Ovary (tissue), 7 donors: ENCODE measurements at regions not wholly inside any gene's neighbourhood (a gene's known extent, or its start where the extent isn't known, plus 50 kb on each side); places are given as distances from the start of the nearest gene placed in this dataset.

ENCODE experiments used
- DNase-seq, 5 donors: peaks; one replicate each; pipeline ENCODE4 v3.0.0-alpha.2; 2019 to 2020
- H3K27ac ChIP-seq, 2 donors: fragments of 200-600 bp; one replicate each; pipeline versions ENCODE4 v1.5.1 to v1.8.0; 2019 to 2022
- H3K27me3 ChIP-seq: fragments of 200-600 bp; one replicate; pipeline ENCODE4 v1.8.0; 2022
- H3K36me3 ChIP-seq: fragments of 200-600 bp; sonication (generic); one replicate; pipeline ENCODE4 v1.5.1; 2019
- H3K4me1 ChIP-seq: one replicate; pipeline ENCODE4 v1.8.1; 2013; ENCODE audit warnings: mild to moderate bottlenecking, moderate library complexity; ENCODE audit not compliant: insufficient read depth
- H3K4me3 ChIP-seq: fragments of 200-600 bp; sonication (generic); one replicate; pipeline ENCODE4 v1.5.1; 2017
- H3K9me3 ChIP-seq, 2 donors: fragments of 200-600 bp in 1 of 2; sonication (generic) in 1 of 2; one replicate each; pipeline versions ENCODE4 v1.5.1 to v1.8.1; 2013 to 2019; ENCODE audit warnings: mild to moderate bottlenecking in 1 of 2, moderate library complexity in 1 of 2
- EP300 ChIP-seq: sonication (generic); formaldehyde crosslinking; IDR thresholded peaks from one replicate; pipeline ENCODE4 v1.6.1; 2017; ENCODE audit warnings: antibody characterized with exemption
- POLR2A ChIP-seq: fragments of 450-650 bp; IDR thresholded peaks from one replicate; pipeline ENCODE4 v1.6.1; 2017; ENCODE audit warnings: antibody characterized with exemption, mild to moderate bottlenecking, moderate library complexity
- WGBS, 3 donors: extraction: QIAGEN DNeasy Blood & Tissue Kit in 1 of 3; methylation state at CpG; one replicate each; pipeline versions ENCODE4 v1.1.5 to v1.1.7; 2013 to 2017; 5-methylcytosine and 5-hydroxymethylcytosine counted together
- intact Hi-C, 4 donors: fragments of 100-400 bp; cut with DNase I; formaldehyde crosslinking; loops; one replicate each; pipeline versions ENCODE4 v1.11.0 to v1.15.1; 2022 to 2023
- TF ChIP-seq, protein P1 (sequence below), 3 donors: fragments of 450-650 bp in 2 of 3; fragments of 200-600 bp in 1 of 3; IDR thresholded peaks; one replicate each; pipeline versions ENCODE4 v1.5.1 to v1.8.0; 2016 to 2022; ENCODE audit warnings: antibody characterized with exemption in 3 of 3, mild to moderate bottlenecking in 1 of 3
- donor health status: DM: no; HTN: no; CAD: no; lungs with moderate emphysema.
- donor health status: DM: no; HTN: no; CAD: no.
- donor health status: Bipolar disorder and iron deficiency.
- donor health status: DM: no; HTN: no; CAD: no.
- donor health status: DM: yes; HTN: yes; CAD: no.

- Histone ChIP-seq H3K36me3 (no peaks in the 10 kb centered on the region), H3K4me3 (no peak overlapping the region), H3K4me1 (no peaks in the 10 kb centered on the region), H3K27me3 (no peaks in the 10 kb centered on the region), H3K9me3 (no peaks in the 10 kb centered on the region), H3K27ac (no peak overlapping the region)
- 81 to 92% (median 89%) methylated on average over 1 of the region's 1 CpG for WGBS, 3 donors
- intact Hi-C loops: no loop called here
- no peak for DNase-seq
- TF ChIP-seq EP300: no peak
- no peak for TF ChIP-seq POLR2A
- TF ChIP-seq, protein P1, sequence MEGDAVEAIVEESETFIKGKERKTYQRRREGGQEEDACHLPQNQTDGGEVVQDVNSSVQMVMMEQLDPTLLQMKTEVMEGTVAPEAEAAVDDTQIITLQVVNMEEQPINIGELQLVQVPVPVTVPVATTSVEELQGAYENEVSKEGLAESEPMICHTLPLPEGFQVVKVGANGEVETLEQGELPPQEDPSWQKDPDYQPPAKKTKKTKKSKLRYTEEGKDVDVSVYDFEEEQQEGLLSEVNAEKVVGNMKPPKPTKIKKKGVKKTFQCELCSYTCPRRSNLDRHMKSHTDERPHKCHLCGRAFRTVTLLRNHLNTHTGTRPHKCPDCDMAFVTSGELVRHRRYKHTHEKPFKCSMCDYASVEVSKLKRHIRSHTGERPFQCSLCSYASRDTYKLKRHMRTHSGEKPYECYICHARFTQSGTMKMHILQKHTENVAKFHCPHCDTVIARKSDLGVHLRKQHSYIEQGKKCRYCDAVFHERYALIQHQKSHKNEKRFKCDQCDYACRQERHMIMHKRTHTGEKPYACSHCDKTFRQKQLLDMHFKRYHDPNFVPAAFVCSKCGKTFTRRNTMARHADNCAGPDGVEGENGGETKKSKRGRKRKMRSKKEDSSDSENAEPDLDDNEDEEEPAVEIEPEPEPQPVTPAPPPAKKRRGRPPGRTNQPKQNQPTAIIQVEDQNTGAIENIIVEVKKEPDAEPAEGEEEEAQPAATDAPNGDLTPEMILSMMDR (IDR thresholded peaks at IDR 0.05): no peak
Measured at GRCh38 chr20:11172881-11173280, 499.1 kb upstream of the JAG1 start.

- WGBS, 3 donors: 90 to 93% (median 90%) methylated on average over 4 of the region's 4 CpGs
- H3K36me3 ChIP-seq: no peaks in the 10 kb centered on the region
- H3K27me3 ChIP-seq: peaks cover 3% of the 10 kb centered on the region
- intact Hi-C loops: no loop called here
- no peaks in the 10 kb centered on the region for H3K9me3 ChIP-seq
- DNase-seq: no peak
- no peak overlapping the region for H3K27ac ChIP-seq
- no peaks in the 10 kb centered on the region for H3K4me1 ChIP-seq
- H3K4me3 ChIP-seq: no peak overlapping the region
- TF ChIP-seq POLR2A (no peak), EP300 (no peak)
- TF ChIP-seq, protein P1 (IDR thresholded peaks at IDR 0.05): no peak
Measured at GRCh38 chr20:11173916-11174315, 500.1 kb upstream of the JAG1 start.

GRCh38 chr20:11174861-11175260, 501.1 kb upstream of the JAG1 start:
- WGBS, 3 donors: 84 to 91% (median 87%) methylated on average over 5 of the region's 5 CpGs
- TF ChIP-seq POLR2A: no peak
- no peak for TF ChIP-seq EP300
- TF ChIP-seq, protein P1 (IDR thresholded peaks at IDR 0.05): no peak
- H3K9me3 ChIP-seq: no peaks in the 10 kb centered on the region
- no peaks in the 10 kb centered on the region for H3K4me1 ChIP-seq
- intact Hi-C loops: no loop called here
- no peak for DNase-seq
- H3K36me3 ChIP-seq: no peaks in the 10 kb centered on the region
- no peak overlapping the region for H3K4me3 ChIP-seq
- H3K27me3 ChIP-seq: peaks cover 3% of the 10 kb centered on the region
- no peak overlapping the region for H3K27ac ChIP-seq

GRCh38 chr20:11176431-11176830, 502.6 kb upstream of the JAG1 start:
- no peaks in the 10 kb centered on the region for H3K4me1 ChIP-seq
- no peak overlapping the region for H3K4me3 ChIP-seq
- H3K27me3 ChIP-seq: peaks cover 3% of the 10 kb centered on the region
- no peaks in the 10 kb centered on the region for H3K9me3 ChIP-seq
- TF ChIP-seq POLR2A: no peak
- TF ChIP-seq, protein P1 (IDR thresholded peaks at IDR 0.05): no peak
- TF ChIP-seq EP300: no peak
- no peak overlapping the region for H3K27ac ChIP-seq
- no peaks in the 10 kb centered on the region for H3K36me3 ChIP-seq
- 96 to 99% (median 96%) methylated on average over 2 of the region's 2 CpGs for WGBS, 3 donors
- intact Hi-C loops: no loop called here
- no peak for DNase-seq
